ENCODE measurements at regions not wholly inside any gene's neighbourhood (a gene's known extent, or its start where the extent isn't known, plus 50 kb on each side); places are given as distances from the start of the nearest gene placed in this dataset.

- TF ChIP-seq, protein P1, sequence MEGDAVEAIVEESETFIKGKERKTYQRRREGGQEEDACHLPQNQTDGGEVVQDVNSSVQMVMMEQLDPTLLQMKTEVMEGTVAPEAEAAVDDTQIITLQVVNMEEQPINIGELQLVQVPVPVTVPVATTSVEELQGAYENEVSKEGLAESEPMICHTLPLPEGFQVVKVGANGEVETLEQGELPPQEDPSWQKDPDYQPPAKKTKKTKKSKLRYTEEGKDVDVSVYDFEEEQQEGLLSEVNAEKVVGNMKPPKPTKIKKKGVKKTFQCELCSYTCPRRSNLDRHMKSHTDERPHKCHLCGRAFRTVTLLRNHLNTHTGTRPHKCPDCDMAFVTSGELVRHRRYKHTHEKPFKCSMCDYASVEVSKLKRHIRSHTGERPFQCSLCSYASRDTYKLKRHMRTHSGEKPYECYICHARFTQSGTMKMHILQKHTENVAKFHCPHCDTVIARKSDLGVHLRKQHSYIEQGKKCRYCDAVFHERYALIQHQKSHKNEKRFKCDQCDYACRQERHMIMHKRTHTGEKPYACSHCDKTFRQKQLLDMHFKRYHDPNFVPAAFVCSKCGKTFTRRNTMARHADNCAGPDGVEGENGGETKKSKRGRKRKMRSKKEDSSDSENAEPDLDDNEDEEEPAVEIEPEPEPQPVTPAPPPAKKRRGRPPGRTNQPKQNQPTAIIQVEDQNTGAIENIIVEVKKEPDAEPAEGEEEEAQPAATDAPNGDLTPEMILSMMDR (IDR thresholded peaks at IDR 0.05; ENCODE audit: low read depth, low read length): no peak
- TF ChIP-seq EZH2phosphoT487 (IDR thresholded peaks at IDR 0.05; ENCODE audit: low read depth): no peak
Observed at GRCh38 chr7:69237541-69237940, 360.7 kb upstream of the AUTS2 start.

All from OCI-LY3 (cell line).